ENCODE measurements at regions not wholly inside any gene's neighbourhood (a gene's known extent, or its start where the extent isn't known, plus 50 kb on each side); places are given as distances from the start of the nearest gene placed in this dataset.

- TF ChIP-seq CTCF (IDR thresholded peaks at IDR 0.05), result no peak
- TF ChIP-seq POLR2A (IDR thresholded peaks at IDR 0.05), result no peak
These were observed 456.7 kb upstream of the HS6ST1 start for GRCh38 chr2:128775217-128775913.
